Stimulated activated CD8-positive, alpha-beta memory T cell treated with anti-CD3 and anti-CD28 coated beads, Interleukin-7, amount 100 ng/mL, for 24 hours (primary cell): ENCODE measurements at regions not wholly inside any gene's neighbourhood (a gene's known extent, or its start where the extent isn't known, plus 50 kb on each side); places are given as distances from the start of the nearest gene placed in this dataset.

Experiments
- DNase-seq: peaks from one replicate; pipeline ENCODE4 v3.0.0-alpha.2; 2020; ENCODE audit warnings: low read depth

GRCh38 chr11:79897896-79898295 lies 457.1 kb upstream of the TENM4 start:
- no peak for DNase-seq

- DNase-seq: no peak
These were observed 455.4 kb upstream of the TENM4 start for GRCh38 chr11:79896258-79896657.

- DNase-seq: no peak
These were observed 453.3 kb upstream of the TENM4 start for GRCh38 chr11:79894111-79894510.

DNA sequence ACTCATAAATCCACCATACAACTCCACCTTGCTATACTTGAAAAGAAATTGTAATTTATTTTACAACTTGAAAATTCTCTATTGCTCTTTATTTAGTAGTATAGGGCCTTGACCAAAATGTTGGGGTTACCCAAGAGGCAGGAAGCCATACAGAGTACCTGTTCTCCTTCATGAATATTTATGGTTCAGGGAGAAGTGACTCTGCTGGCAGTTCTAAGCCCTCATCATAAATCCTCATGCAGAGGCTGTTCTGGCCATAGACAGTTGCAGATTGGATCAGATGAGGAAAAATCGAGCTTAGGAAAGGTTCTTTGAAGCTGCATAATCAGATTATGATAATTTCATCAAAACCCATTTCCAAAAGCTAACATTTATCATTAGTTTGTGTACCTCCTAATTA lies 449.4 kb upstream of the TENM4 start:
- DNase-seq: no peak

DNA sequence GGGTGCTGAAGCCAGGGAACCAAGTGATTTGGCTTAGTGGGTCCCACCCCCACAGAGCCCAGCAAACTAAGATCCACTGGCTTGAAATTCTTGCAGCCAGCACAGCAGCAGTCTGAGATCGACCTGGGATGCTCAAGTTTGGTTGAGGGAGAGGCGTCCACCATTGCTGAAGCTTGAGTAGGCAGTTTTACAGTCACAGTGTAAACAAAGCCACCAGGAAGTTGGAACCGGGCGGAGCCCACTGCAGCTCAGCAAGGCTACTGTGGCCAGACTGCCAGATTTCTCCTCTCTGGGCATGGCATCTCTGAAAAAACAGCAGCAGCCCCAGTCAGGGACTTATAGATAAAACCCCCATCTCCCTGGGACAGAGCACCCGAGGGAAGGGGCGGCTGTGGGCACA lies 424.1 kb upstream of the TENM4 start:
- no peak for DNase-seq

GRCh38 chr11:79860336-79860735 lies 419.5 kb upstream of the TENM4 start:
- DNase-seq: no peak

DNA sequence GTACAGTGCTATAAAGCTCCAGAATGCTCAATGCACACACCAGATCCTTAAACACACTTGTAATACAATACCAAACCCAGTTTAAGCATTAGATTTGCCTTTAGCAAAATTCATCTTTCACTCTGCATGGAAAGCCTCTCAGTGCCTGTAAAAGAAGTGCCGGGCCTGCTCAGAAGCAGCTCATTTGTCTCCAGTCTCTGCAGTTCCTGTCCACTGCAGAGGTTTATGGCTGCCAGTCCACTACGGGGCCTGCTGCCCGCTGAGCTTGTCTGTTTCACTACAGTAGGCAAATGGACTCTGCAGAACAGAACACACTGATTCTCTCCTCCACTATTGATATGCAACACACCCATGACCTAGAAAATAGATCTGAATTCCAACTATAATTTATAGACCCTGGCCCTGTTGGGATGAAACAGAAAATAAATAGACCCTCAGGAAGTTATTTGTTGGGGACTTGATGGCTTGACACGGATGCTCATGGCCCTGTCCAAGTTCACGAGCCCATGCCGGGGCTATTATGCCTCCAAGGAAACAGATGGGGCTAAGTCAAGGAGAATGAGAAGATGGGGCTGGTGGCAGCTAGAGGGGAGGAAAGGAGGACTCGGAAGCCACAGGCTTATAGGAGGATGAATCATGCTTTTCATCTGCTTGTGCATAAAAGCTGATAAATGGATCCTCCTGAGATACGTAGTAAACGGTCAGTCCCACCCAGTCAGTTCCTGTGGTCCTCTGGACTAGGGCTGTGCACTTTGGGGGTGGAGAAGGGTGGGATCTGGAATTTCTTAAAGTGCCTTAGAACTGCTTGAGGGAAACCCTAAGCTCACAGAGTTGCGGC lies 416.8 kb upstream of the TENM4 start:
- DNase-seq: no peak

DNA sequence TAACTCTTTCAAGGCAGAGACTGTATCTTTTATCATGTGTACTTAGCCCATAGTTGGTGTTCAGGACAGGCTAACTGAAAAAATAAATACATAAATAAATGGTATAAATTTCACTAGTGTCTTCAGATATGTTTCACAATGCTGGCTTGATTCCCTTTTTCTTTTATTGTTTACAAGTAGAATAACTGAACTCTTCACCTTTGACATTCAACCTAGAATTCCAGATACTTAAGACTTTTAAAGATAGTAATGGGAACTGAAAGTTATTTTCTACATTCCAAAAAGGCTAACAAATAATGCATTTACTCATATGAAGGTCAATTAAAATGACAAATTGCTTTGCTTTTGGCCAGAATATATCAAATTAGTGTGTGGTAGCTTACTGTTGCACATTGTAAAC lies 411.3 kb upstream of the TENM4 start:
- no peak for DNase-seq

- DNase-seq: no peak
These were observed 404.3 kb upstream of the TENM4 start for GRCh38 chr11:79845002-79845709.

DNA sequence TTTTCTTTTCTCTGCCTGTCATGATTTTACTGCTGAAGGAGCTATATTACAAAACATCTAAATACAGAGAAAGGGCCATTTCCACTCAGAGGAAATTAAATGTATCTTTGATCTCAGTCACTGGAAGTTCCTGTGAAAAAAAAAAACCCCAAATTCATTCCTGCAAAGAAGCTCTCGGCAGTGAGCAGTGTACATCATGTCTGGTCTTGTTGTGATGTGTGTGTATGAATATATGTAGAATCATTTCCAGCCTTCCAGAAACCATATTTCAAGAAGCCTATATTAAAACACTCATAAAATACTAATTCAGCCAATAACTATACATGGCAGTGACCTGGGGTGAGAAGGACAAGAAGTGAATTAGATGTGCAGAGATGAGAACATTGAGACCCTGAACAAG lies 393.2 kb upstream of the TENM4 start:
- DNase-seq: no peak

DNA sequence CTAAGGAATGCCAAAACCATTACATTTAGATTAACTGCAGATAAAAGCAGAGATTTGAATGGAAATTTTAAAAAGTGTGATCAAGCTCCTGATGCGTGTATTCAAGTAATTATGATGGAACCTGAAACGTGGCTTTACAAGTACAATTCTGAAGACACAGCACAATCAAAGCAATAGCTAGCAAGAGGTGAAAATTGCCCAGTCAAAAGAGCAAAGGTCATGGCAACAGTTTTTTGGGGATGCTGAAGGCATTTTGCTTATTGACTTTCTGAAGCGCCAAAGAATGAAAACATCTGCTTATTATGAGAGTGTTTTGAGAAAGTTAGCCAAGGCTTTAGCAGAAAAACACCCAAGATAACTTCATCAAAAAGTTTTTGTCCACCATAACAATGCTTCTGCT lies 389.6 kb upstream of the TENM4 start:
- DNase-seq: no peak

- no peak for DNase-seq
These were observed 389.1 kb upstream of the TENM4 start for GRCh38 chr11:79829891-79830290.

GRCh38 chr11:79822766-79823165 lies 381.9 kb upstream of the TENM4 start:
- no peak for DNase-seq

- DNase-seq: no peak
These were observed 372.7 kb upstream of the TENM4 start for GRCh38 chr11:79813551-79813950.

- no peak for DNase-seq
These were observed 368.7 kb upstream of the TENM4 start for GRCh38 chr11:79809487-79809886.

DNA sequence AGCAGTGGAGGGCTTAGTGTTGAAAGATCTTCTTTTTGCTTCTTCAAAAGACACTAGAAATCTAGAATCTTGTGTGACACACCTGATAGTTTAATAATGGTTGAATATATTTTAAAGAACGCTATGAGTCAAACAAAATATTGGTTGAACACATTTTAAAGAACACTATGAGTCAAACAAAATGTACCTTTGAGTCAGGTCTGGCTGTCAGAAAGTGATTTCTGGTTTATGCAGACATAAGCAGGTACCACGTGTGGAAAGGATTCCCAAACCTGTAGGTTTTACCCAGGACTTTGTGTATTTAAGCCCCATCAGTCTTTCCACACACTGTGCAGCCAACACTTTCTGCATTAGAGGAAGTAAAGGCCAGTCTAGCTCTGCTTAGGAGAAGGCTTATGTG lies 366.7 kb upstream of the TENM4 start:
- DNase-seq: no peak

GRCh38 chr11:79796704-79797103 lies 355.9 kb upstream of the TENM4 start:
- DNase-seq: no peak

DNA sequence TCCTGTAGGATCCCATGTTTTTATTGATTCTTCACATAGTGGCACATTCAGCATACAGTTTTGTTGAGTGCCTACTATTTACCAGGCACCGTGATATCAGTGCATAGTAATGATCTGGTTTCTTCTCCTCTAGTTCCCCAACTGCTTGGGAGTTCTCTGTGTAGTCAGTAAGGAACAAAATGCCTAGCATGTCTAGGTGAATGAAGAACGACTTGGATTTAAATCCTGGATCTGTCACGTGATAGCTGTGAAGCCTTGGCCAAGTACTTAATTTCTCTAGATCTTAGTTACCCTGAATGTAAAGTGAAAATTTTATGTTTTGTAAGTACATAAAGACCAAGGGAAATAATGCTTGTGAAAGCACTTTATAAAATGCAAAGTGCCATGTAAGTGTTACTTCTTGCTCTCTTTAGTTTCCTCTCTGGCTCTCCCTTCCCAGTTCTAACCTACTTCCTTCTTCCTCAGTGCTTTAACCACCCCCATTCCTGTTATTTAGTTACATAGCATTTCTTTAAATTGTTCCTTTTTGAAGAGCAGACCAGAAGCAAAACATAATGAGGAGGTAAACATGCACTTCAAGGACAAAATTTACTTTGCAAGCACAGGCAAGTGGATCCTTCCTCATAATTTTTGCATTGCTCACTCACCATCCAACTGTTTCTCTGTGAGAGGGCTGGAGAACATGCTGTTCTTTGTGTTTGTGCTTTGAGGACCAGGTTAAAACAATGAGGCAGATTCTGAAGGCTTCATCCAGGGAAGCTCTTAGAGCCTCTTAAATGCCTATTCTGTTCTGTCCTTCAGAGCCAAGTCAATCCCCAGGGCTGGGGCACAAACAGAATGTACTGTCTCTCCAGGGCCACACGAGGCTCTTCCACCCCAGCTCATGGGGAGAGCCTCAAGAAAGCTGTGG lies 353.9 kb upstream of the TENM4 start:
- no peak for DNase-seq

DNA sequence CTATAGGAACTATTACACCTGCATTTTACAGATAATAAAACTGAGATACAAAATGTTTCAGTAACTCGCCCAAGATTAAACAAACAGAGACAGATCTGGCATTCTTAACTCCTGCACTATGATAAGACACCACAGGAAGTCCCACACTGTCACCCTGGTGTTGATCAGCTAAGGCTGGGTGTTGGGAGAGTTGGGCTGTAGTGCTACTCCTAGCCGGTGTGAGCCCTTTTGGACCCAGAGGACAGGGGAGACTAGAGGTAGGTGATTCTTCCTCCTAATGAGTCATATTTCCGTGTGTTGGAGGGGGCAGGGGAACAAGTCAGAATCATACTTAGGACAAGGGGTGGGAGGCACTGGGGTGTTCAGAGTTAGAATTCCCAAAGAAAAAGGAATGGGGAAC lies 353.2 kb upstream of the TENM4 start:
- no peak for DNase-seq

DNA sequence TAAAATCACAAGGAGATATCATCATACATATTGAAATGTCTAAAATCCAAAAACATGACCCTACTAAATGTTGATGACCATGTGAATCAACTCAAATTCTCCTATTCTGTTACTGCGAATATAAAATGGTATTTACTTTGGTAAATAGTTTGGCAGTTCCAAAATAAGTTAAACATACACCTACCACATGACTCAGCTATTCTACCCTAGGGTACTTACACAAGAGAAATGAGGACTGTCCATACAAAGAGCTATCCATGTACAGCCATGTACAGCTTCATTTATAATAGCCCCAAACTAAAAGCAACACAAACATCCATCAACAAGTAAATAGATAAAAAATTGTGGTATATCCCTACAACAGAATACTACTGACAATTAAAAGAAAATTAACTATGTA lies 346.1 kb upstream of the TENM4 start:
- no peak for DNase-seq

- no peak for DNase-seq
These were observed 343.0 kb upstream of the TENM4 start for GRCh38 chr11:79783833-79784232.

GRCh38 chr11:79768343-79768742 lies 327.5 kb upstream of the TENM4 start:
- DNase-seq: no peak
